OCI-LY3 (cell line): ENCODE measurements at regions not wholly inside any gene's neighbourhood (a gene's known extent, or its start where the extent isn't known, plus 50 kb on each side); places are given as distances from the start of the nearest gene placed in this dataset.

Source experiments
- H2AFZ ChIP-seq: fragments of 200-600, 300-600 bp; shearing (Covaris generic); 2 replicates; pipeline ENCODE4 v1.6.0; 2014; ENCODE audit warnings: antibody characterized with exemption, low read depth, low read length
- H3K27ac ChIP-seq: fragments of 200-600, 300-600 bp; sonication (generic); 2 replicates; pipeline ENCODE4 v1.5.1; 2014; ENCODE audit warnings: mild to moderate bottlenecking, low read length, moderate library complexity, mixed read lengths
- H3K27me3 ChIP-seq: fragments of 200-600, 300-600 bp; sonication (generic); 2 replicates; pipeline ENCODE4 v1.6.1; 2014; ENCODE audit warnings: low read depth, low read length, mixed read lengths
- H3K36me3 ChIP-seq: fragments of 200-600, 300-600 bp; sonication (generic); replicated peaks from 2 replicates; pipeline ENCODE3; 2014; ENCODE audit warnings: low read depth, low read length, mixed read lengths
- H3K4me1 ChIP-seq: fragments of 300-600, 200-600 bp; sonication (generic); 2 replicates; pipeline ENCODE4 v1.6.1; 2014; ENCODE audit warnings: low read length, mixed read lengths
- H3K4me2 ChIP-seq: fragments of 200-600, 300-600 bp; sonication (generic); 2 replicates; pipeline ENCODE4 v1.6.1; 2014; ENCODE audit warnings: low read length, mixed read lengths
- H3K4me3 ChIP-seq: fragments of 300-600, 200-600 bp; sonication (generic); 2 replicates; pipeline ENCODE4 v1.5.1; 2014; ENCODE audit warnings: antibody characterized with exemption, mild to moderate bottlenecking, low read length, moderate library complexity
- H3K79me2 ChIP-seq: fragments of 300-600, 200-600 bp; shearing (Covaris generic); 2 replicates; pipeline ENCODE4 v1.6.1; 2014; ENCODE audit warnings: mild to moderate bottlenecking, low read length, mixed read lengths
- H3K9ac ChIP-seq: fragments of 300-600, 200-600 bp; shearing (Covaris generic); 2 replicates; pipeline ENCODE4 v1.6.0; 2014; ENCODE audit warnings: mild to moderate bottlenecking, low read length, moderate library complexity
- H3K9me3 ChIP-seq: fragments of 200-600, 300-600 bp; shearing (Covaris generic); 2 replicates; pipeline ENCODE4 v1.6.1; 2014; ENCODE audit warnings: low read length, mixed read lengths; ENCODE audit not compliant: insufficient read depth
- H4K20me1 ChIP-seq: fragments of 200-600, 300-600 bp; sonication (generic); 2 replicates; pipeline ENCODE4 v1.6.1; 2016; ENCODE audit warnings: low read length, mixed read lengths; ENCODE audit not compliant: insufficient read depth
- EZH2phosphoT487 ChIP-seq: fragments of 200-600 bp; shearing (Covaris generic); IDR thresholded peaks from 2 replicates; pipeline ENCODE4 v1.6.1; 2018; ENCODE audit warnings: antibody characterized with exemption, mixed run types, low read depth
- TF ChIP-seq, protein P1 (sequence below): fragments of 200-600, 300-600 bp; sonication (generic); IDR thresholded peaks from 2 replicates; pipeline ENCODE4 v1.5.1; 2014; ENCODE audit warnings: antibody characterized with exemption, low read length, low read depth

DNA sequence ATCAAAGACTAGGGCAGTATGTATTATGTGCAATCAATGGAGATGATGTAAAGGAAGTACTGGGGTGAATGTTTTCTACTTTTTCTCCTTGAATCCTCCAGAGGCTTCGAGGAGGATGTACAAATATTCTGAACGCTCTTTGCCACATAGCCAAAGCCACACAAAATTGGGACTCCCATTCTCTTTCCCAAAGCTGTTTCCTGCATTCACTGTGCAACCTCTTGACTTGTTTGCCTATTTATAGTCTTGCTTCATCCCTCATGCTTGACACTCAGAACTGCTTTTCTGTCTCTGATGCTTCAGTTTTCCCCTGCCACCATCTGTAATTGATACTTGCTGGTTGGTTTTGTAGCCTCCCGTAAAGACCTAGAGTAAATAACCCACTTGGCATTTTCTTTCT lies 208.2 kb upstream of the RBMS1 start:
- Histone ChIP-seq H3K36me3 (no peaks in the 10 kb centered on the region), H3K9ac (no peak overlapping the region), H3K9me3 (no peaks in the 10 kb centered on the region), H3K79me2 (no peaks in the 10 kb centered on the region), H3K4me1 (peaks cover 45% of the 10 kb centered on the region), H3K27me3 (no peaks in the 10 kb centered on the region), H3K4me3 (no peak overlapping the region), H3K27ac (no peak overlapping the region), H2AFZ (no peak overlapping the region), H4K20me1 (no peaks in the 10 kb centered on the region), H3K4me2 (no peak overlapping the region)
- no peak for TF ChIP-seq EZH2phosphoT487
- TF ChIP-seq, protein P1, sequence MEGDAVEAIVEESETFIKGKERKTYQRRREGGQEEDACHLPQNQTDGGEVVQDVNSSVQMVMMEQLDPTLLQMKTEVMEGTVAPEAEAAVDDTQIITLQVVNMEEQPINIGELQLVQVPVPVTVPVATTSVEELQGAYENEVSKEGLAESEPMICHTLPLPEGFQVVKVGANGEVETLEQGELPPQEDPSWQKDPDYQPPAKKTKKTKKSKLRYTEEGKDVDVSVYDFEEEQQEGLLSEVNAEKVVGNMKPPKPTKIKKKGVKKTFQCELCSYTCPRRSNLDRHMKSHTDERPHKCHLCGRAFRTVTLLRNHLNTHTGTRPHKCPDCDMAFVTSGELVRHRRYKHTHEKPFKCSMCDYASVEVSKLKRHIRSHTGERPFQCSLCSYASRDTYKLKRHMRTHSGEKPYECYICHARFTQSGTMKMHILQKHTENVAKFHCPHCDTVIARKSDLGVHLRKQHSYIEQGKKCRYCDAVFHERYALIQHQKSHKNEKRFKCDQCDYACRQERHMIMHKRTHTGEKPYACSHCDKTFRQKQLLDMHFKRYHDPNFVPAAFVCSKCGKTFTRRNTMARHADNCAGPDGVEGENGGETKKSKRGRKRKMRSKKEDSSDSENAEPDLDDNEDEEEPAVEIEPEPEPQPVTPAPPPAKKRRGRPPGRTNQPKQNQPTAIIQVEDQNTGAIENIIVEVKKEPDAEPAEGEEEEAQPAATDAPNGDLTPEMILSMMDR, result no peak

DNA sequence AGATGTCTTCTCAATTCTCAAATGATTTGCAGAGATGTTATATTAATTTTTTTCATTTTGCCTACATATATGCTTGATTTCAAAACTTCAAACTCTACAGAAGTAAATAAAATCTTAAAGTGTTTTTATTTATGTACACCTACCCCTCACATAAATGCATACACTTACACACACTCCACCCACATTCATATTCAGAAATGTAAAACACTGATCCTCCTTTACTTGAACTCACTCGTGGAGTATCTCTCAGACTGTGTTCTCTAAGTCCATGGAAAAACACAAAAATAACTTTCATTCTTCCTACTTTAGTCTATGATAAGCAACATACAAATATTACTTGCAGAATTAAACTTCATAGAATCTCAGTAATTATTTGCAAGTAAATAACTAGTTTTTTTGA lies 209.1 kb upstream of the RBMS1 start:
- Histone ChIP-seq H3K9ac (no peak overlapping the region), H4K20me1 (no peaks in the 10 kb centered on the region), H2AFZ (no peak overlapping the region), H3K79me2 (no peaks in the 10 kb centered on the region), H3K4me2 (no peak overlapping the region), H3K4me1 (peaks cover 45% of the 10 kb centered on the region), H3K9me3 (no peaks in the 10 kb centered on the region), H3K27ac (no peak overlapping the region), H3K27me3 (no peaks in the 10 kb centered on the region), H3K4me3 (no peak overlapping the region), H3K36me3 (no peaks in the 10 kb centered on the region)
- no peak for TF ChIP-seq EZH2phosphoT487
- TF ChIP-seq, protein P1, result no peak

DNA sequence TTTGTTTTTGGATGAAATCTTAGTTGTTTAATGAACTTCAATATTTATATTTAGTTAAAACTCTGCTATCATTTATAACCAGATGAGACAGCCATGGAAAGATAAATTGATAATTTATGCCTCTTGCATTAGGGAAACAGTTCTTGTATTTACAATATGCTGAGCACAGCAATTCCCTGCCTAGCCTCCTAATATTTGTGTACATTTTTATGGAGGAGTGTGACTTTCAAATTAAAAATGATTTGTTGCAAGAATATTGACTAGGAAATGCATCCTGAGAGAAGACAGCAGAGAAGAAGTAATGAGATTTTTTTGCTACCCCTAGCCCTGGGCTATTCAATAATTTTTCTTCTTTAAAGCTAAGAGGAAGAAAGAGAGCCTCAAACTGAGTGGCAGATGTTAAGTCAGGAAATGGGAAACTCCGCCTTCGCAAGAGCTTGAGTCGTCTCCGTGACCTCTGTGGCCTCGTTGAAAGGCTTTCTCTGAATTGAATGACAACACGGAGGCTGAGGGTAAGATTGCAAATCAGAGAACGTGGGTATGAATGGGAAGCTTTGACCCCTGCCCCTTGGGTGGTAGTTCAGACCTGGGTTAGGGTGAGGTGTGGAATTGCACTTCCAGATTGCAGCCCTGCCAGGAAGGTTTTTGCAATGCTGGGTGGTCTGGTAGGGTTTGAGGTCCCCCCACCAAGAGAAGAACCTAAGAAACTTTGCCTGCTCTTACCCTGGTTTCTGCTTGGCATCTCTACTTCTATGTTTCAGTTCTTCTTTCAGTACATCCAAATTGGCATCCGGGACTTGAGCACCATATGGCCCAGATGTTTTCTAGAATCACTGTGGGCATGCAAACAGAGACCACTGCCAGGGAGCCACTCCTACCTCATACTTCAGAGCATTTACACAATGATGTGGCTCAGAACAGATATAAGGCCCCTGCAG lies 210.3 kb upstream of the RBMS1 start:
- Histone ChIP-seq H3K9ac (peak overlapping the region; percentile 48), H4K20me1 (no peaks in the 10 kb centered on the region), H3K27me3 (no peaks in the 10 kb centered on the region), H3K36me3 (no peaks in the 10 kb centered on the region), H3K9me3 (no peaks in the 10 kb centered on the region), H3K27ac (peak overlapping the region; percentile 96), H3K4me1 (peaks cover 45% of the 10 kb centered on the region), H3K4me2 (peak overlapping the region; percentile 94), H3K79me2 (no peaks in the 10 kb centered on the region), H3K4me3 (peak overlapping the region; percentile 72), H2AFZ (peak overlapping the region; percentile 56; the same call in 1 of the 2 replicates)
- TF ChIP-seq EZH2phosphoT487, result no peak
- TF ChIP-seq, protein P1, result no peak

DNA sequence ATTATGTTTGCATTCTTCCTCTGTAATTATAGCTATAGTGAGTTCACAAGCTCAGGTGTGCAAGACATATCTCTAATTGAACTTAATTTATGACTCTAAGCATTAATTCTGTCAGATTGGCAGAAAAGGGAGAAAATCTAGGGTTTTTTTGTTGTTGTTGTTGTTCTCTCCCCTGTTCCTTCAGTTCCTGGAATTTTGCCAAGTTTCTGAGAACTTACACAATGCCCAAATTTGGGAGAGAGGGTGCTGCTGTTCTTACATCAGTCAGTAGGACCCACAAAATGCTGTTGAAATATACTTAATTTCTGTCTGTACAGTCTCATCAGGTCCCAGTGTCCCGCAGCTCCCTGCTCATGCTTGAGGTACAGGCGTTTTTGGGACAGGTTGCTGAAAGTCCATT lies 221.8 kb upstream of the RBMS1 start:
- no peak overlapping the region for H3K4me2 ChIP-seq
- H3K9me3 ChIP-seq, result no peaks in the 10 kb centered on the region
- no peaks in the 10 kb centered on the region for H4K20me1 ChIP-seq
- TF ChIP-seq, protein P1, result no peak
- no peak for TF ChIP-seq EZH2phosphoT487
- H2AFZ ChIP-seq, result no peak overlapping the region
- no peaks in the 10 kb centered on the region for H3K27me3 ChIP-seq
- H3K27ac ChIP-seq, result no peak overlapping the region
- no peaks in the 10 kb centered on the region for H3K79me2 ChIP-seq
- H3K4me3 ChIP-seq, result no peak overlapping the region
- H3K36me3 ChIP-seq, result no peaks in the 10 kb centered on the region
- H3K9ac ChIP-seq, result no peak overlapping the region
- no peaks in the 10 kb centered on the region for H3K4me1 ChIP-seq
